Stomach (tissue), 8 donors: ENCODE measurements at regions not wholly inside any gene's neighbourhood (a gene's known extent, or its start where the extent isn't known, plus 50 kb on each side); places are given as distances from the start of the nearest gene placed in this dataset.

ENCODE experiments used
- DNase-seq, 2 donors: peaks; one replicate each; pipeline versions ENCODE4 v3.0.0 to v3.0.0-alpha.2; 2013 to 2019
- H3K27ac ChIP-seq, 5 donors: fragments of 200-600 bp in 4 of 5; sonication (generic) in 4 of 5; one replicate each; pipeline ENCODE4 v1.5.1; 2013 to 2019; ENCODE audit warnings: mild to moderate bottlenecking in 1 of 5, moderate library complexity in 1 of 5
- H3K27me3 ChIP-seq, 3 donors: fragments of 200-600 bp; sonication (generic); one replicate each; pipeline ENCODE4 v1.5.1; 2017 to 2019; ENCODE audit warnings: mixed run types in 1 of 3
- H3K36me3 ChIP-seq, 4 donors: fragments of 200-600 bp; sonication (generic); 1 replicate in 3 of 4; 2 replicates in 1 of 4; pipeline ENCODE4 v1.5.1; 2016 to 2019
- H3K4me1 ChIP-seq, 4 donors: fragments of 200-600 bp; sonication (generic); one replicate each; pipeline ENCODE4 v1.5.1; 2016 to 2019
- H3K4me3 ChIP-seq, 4 donors: fragments of 200-600 bp; sonication (generic) in 3 of 4; one replicate each; pipeline ENCODE4 v1.5.1; 2016 to 2019; ENCODE audit warnings: mild to moderate bottlenecking in 1 of 4
- H3K9me3 ChIP-seq, 4 donors: fragments of 200-600 bp; sonication (generic); one replicate each; pipeline ENCODE4 v1.5.1; 2016 to 2019
- CTCF ChIP-seq, 7 experiments: fragments of 450-650 bp in 4 of 7; fragments of 200-600 bp in 3 of 7; sonication (generic) in 3 of 7; IDR thresholded peaks; one replicate each; pipeline ENCODE4 v1.5.1; 2016 to 2019; ENCODE audit warnings: antibody characterized with exemption in 7 of 7, control low read depth in 2 of 7, mild to moderate bottlenecking in 1 of 7
- EP300 ChIP-seq: sonication (generic); formaldehyde crosslinking; IDR thresholded peaks from one replicate; pipeline ENCODE4 v1.6.1; 2017; ENCODE audit warnings: antibody characterized with exemption
- POLR2A ChIP-seq, 4 donors: fragments of 450-650 bp; IDR thresholded peaks; one replicate each; pipeline ENCODE4 v1.6.1; 2016; ENCODE audit warnings: antibody characterized with exemption in 4 of 4, control low read depth in 2 of 4, mild to moderate bottlenecking in 1 of 4, moderate library complexity in 1 of 4
- POLR2AphosphoS5 ChIP-seq, 3 donors: sonication (generic); formaldehyde crosslinking; IDR thresholded peaks; one replicate each; pipeline ENCODE4 v1.6.1; 2016; ENCODE audit warnings: antibody characterized with exemption in 3 of 3
- WGBS, 5 donors: extraction: QIAGEN DNeasy Blood & Tissue Kit in 3 of 5; methylation state at CpG; one replicate each; pipeline versions ENCODE4 v1.1.5 to v1.1.7; 2013 to 2018; 5-methylcytosine and 5-hydroxymethylcytosine counted together
- intact Hi-C: fragments of 100-400 bp; cut with DNase I; formaldehyde crosslinking; loops from one replicate; pipeline ENCODE4 v1.15.1; 2023; ENCODE audit warnings: low total_unique reads
- donor health status: healthy with polysubstance abuse.
- donor health status: Bipolar disorder and iron deficiency.
- donor health status: healthy.

GRCh38 chr1:112040891-112041740, 51.6 kb upstream of the KCND3 start:
- Histone ChIP-seq H3K9me3 (no peaks in the 10 kb centered on the region), H3K27ac (no peak overlapping the region), H3K4me1 (no peaks in the 10 kb centered on the region), H3K27me3 (peaks cover 0 to 5% (median 0%) of the 10 kb centered on the region in 3 donors), H3K4me3 (no peak overlapping the region), H3K36me3 (no peaks in the 10 kb centered on the region)
- 40 to 55% (median 49%) methylated on average over 7 of the region's 7 CpGs for WGBS, 5 donors
- TF ChIP-seq POLR2AphosphoS5 (IDR thresholded peaks at IDR 0.05) (no peak), POLR2A (IDR thresholded peaks at IDR 0.05) (no peak), EP300 (no peak), CTCF (IDR thresholded peaks at IDR 0.05) (no peak)
- intact Hi-C loops: no loop called here
- DNase-seq: peak in 1 of 2 donors; percentile 75

- Histone ChIP-seq H3K27me3 (peaks cover 0 to 5% (median 1%) of the 10 kb centered on the region in 3 donors), H3K4me1 (no peaks in the 10 kb centered on the region), H3K9me3 (no peaks in the 10 kb centered on the region), H3K27ac (no peak overlapping the region), H3K4me3 (no peak overlapping the region), H3K36me3 (no peaks in the 10 kb centered on the region)
- no peak for DNase-seq
- TF ChIP-seq CTCF (IDR thresholded peaks at IDR 0.05) (no peak), POLR2AphosphoS5 (IDR thresholded peaks at IDR 0.05) (no peak), POLR2A (IDR thresholded peaks at IDR 0.05) (no peak), EP300 (no peak)
- intact Hi-C loops: no loop called here
These were observed 54.4 kb upstream of the KCND3 start for GRCh38 chr1:112043901-112044300.

DNA sequence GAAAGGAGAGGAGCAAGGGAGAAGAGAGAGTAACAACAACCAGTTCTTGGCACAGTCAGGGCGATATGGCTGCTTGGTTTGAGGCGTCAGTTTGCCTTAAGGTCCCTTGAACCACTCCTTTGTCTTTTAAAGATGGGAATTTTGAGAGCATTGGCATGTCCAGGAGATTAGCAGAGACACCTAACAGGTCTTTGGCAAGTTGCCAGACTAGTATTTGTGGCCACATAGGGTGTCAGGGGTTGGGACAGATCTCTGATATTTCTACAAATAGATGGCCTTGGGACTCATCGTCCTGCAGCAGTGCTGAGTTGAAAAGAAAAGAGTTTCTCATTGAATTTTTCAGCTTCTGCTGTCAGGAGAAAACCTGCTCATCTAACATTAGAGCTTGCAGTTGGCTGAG, 55.3 kb upstream of the KCND3 start:
- Histone ChIP-seq H3K36me3 (no peaks in the 10 kb centered on the region), H3K27ac (no peak overlapping the region), H3K4me3 (no peak overlapping the region), H3K9me3 (no peaks in the 10 kb centered on the region), H3K27me3 (peaks cover 0 to 5% (median 3%) of the 10 kb centered on the region in 3 donors), H3K4me1 (no peaks in the 10 kb centered on the region)
- DNase-seq: no peak
- intact Hi-C loops: no loop called here
- 60 to 82% (median 75%) methylated on average over 3 of the region's 3 CpGs for WGBS, 5 donors
- TF ChIP-seq CTCF (IDR thresholded peaks at IDR 0.05): no peak
- no peak for TF ChIP-seq POLR2A (IDR thresholded peaks at IDR 0.05)
- no peak for TF ChIP-seq EP300
- no peak for TF ChIP-seq POLR2AphosphoS5 (IDR thresholded peaks at IDR 0.05)

- 69 to 88% (median 84%) methylated on average over 2 of the region's 2 CpGs for WGBS, 5 donors
- Histone ChIP-seq H3K36me3 (no peaks in the 10 kb centered on the region), H3K4me1 (no peaks in the 10 kb centered on the region), H3K4me3 (no peak overlapping the region), H3K9me3 (no peaks in the 10 kb centered on the region), H3K27ac (no peak overlapping the region), H3K27me3 (peaks cover 0 to 5% (median 3%) of the 10 kb centered on the region in 3 donors)
- intact Hi-C loops: no loop called here
- no peak for TF ChIP-seq EP300
- TF ChIP-seq POLR2AphosphoS5 (IDR thresholded peaks at IDR 0.05): no peak
- TF ChIP-seq POLR2A (IDR thresholded peaks at IDR 0.05): no peak
- TF ChIP-seq CTCF (IDR thresholded peaks at IDR 0.05): no peak
- DNase-seq: no peak
These were observed 57.2 kb upstream of the KCND3 start for GRCh38 chr1:112046630-112047029.
